HG03159 (cell line): ENCODE measurements at regions not wholly inside any gene's neighbourhood (a gene's known extent, or its start where the extent isn't known, plus 50 kb on each side); places are given as distances from the start of the nearest gene placed in this dataset.
"Not testable (repeated sequence)": the region's sequence is repeated elsewhere in the genome, so short reads cannot be mapped to it uniquely, and the experiment has no call there.

ENCODE experiments used
- ATAC-seq: cut with Tn5 transposase; IDR thresholded peaks from one replicate; pipeline ENCODE4 v1.9.1; 2021; ENCODE audit warnings: mild to moderate bottlenecking, moderate library complexity; ENCODE audit not compliant: unreplicated experiment

GRCh38 chrX:121169099-121170035 is 122.0 kb downstream of the GLUD2 start:
- no peak for ATAC-seq

GRCh38 chrX:121172703-121173102 is 125.3 kb downstream of the GLUD2 start:
- ATAC-seq = no peak

GRCh38 chrX:121179972-121180371 is 132.6 kb downstream of the GLUD2 start:
- ATAC-seq = no peak

GRCh38 chrX:121191779-121192178 is 144.4 kb downstream of the GLUD2 start:
- ATAC-seq = no peak

- ATAC-seq = no peak
Observed at GRCh38 chrX:121195719-121196118, 148.3 kb downstream of the GLUD2 start.

GRCh38 chrX:121196872-121197444 is 149.5 kb downstream of the GLUD2 start:
- ATAC-seq = not testable (repeated sequence)

- ATAC-seq = no peak
Observed at GRCh38 chrX:121208563-121208962, 161.2 kb downstream of the GLUD2 start.

GRCh38 chrX:121216641-121217374 is 169.4 kb downstream of the GLUD2 start:
- ATAC-seq = no peak

GRCh38 chrX:121221322-121221977 is 174.0 kb downstream of the GLUD2 start:
- no peak for ATAC-seq

GRCh38 chrX:121227888-121228287 is 180.5 kb downstream of the GLUD2 start:
- ATAC-seq = no peak

GRCh38 chrX:121231566-121232358 is 184.4 kb downstream of the GLUD2 start:
- no peak for ATAC-seq

- no peak for ATAC-seq
Observed at GRCh38 chrX:121236040-121236439, 188.6 kb downstream of the GLUD2 start.

GRCh38 chrX:121238093-121238492 is 190.7 kb downstream of the GLUD2 start:
- ATAC-seq = no peak

- ATAC-seq = no peak
Observed at GRCh38 chrX:121244511-121244910, 197.1 kb downstream of the GLUD2 start.

GRCh38 chrX:121245763-121246162 is 198.4 kb downstream of the GLUD2 start:
- no peak for ATAC-seq

GRCh38 chrX:121254336-121254735 is 206.9 kb downstream of the GLUD2 start:
- no peak for ATAC-seq

- no peak for ATAC-seq
Observed at GRCh38 chrX:121256647-121257046, 209.2 kb downstream of the GLUD2 start.

- ATAC-seq = no peak
Observed at GRCh38 chrX:121258545-121258944, 211.1 kb downstream of the GLUD2 start.

GRCh38 chrX:121259170-121259569 is 211.8 kb downstream of the GLUD2 start:
- ATAC-seq = no peak

GRCh38 chrX:121260596-121261240 is 213.3 kb downstream of the GLUD2 start:
- no peak for ATAC-seq
